AG04449 (cell line): ENCODE measurements at regions not wholly inside any gene's neighbourhood (a gene's known extent, or its start where the extent isn't known, plus 50 kb on each side); places are given as distances from the start of the nearest gene placed in this dataset.

ENCODE experiments used
- CTCF ChIA-PET: fragments of 350-600 bp; formaldehyde crosslinking; extraction: SDS; loops from one replicate; lab custom pipeline; 2021; ENCODE audit warnings: antibody characterized with exemption; lab: Yijun Ruan, JAX
- POLR2A ChIA-PET: fragments of 400-600, 350-600 bp; formaldehyde crosslinking; extraction: SDS; loops from one replicate; lab custom pipeline; 2020; ENCODE audit warnings: antibody characterized with exemption, inconsistent platforms; lab: Yijun Ruan, JAX
- DNase-seq: peaks from one replicate; pipeline ENCODE4 v3.0.0-alpha.2; 2010; ENCODE audit warnings: low read depth, low spot score
- H3K4me3 ChIP-seq: 2 replicates; pipeline ENCODE4 v1.5.1; 2011; ENCODE audit warnings: low read depth, mild to moderate bottlenecking, control low read depth, low read length
- TF ChIP-seq, protein P1 (sequence below): IDR thresholded peaks from one replicate; pipeline ENCODE4 v1.5.1; 2011; ENCODE audit warnings: mild to moderate bottlenecking, moderate library complexity, low read length, control low read depth, inconsistent platforms; ENCODE audit not compliant: insufficient read depth; ENCODE audit errors: missing control alignments

DNA sequence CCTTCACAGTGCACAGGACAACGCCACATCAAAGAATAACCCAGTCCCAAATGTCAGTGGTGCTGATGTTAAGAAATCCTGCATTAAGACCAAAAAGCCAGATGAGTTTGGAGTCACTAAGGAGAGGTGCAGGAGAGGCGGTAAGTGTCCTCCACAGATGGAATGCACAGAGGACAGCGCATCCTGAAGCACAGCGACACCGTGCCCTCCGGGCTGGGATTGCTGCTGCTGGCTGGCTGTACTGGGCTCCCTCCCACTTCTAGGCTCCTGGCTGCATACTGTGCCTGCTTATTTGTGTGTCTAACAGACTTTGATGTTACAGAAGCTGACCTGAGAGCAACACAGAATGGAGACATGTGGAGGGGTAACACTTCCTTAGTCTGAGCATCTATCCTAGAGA is 325.6 kb upstream of the BOD1L1 start:
- CTCF ChIA-PET = interaction anchor here (1.7 kb wide), 1 partner anchor 12 kb away, joined by 6 read pairs; no protein-coding TSS in a partner anchor
- H3K4me3 ChIP-seq = no peak overlapping the region
- no peak for DNase-seq

DNA sequence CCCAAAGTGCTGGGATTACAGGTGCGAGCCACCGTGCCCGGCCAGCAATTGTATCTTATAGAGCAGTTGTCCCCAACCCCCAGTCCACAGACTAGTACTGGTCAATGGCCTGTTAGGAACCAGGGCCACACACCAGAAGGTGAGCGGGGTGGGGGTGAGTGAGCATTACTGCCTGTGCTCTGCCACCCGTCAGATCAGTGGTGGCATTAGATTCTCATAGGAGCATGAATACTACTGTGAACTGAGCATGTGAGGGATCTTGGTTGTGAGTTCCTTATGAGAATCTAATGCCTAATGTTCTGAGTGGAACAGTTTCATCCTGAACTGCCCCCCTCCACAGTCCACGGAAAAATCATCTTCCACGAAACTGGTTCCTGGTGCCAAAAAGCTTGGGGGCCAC is 328.0 kb upstream of the BOD1L1 start:
- TF ChIP-seq, protein P1, sequence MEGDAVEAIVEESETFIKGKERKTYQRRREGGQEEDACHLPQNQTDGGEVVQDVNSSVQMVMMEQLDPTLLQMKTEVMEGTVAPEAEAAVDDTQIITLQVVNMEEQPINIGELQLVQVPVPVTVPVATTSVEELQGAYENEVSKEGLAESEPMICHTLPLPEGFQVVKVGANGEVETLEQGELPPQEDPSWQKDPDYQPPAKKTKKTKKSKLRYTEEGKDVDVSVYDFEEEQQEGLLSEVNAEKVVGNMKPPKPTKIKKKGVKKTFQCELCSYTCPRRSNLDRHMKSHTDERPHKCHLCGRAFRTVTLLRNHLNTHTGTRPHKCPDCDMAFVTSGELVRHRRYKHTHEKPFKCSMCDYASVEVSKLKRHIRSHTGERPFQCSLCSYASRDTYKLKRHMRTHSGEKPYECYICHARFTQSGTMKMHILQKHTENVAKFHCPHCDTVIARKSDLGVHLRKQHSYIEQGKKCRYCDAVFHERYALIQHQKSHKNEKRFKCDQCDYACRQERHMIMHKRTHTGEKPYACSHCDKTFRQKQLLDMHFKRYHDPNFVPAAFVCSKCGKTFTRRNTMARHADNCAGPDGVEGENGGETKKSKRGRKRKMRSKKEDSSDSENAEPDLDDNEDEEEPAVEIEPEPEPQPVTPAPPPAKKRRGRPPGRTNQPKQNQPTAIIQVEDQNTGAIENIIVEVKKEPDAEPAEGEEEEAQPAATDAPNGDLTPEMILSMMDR = no peak
- no peak for DNase-seq
- ChIA-PET CTCF (no interaction called here), POLR2A (no interaction called here)
- no peak overlapping the region for H3K4me3 ChIP-seq

More for the DNA sequence above, 325.6 kb upstream of the BOD1L1 start:
- TF ChIP-seq, protein P1 = no peak
- POLR2A ChIA-PET = interaction anchor here (0.6 kb wide), 1 partner anchor 297 kb away, joined by 3 read pairs; no protein-coding TSS in a partner anchor

DNA sequence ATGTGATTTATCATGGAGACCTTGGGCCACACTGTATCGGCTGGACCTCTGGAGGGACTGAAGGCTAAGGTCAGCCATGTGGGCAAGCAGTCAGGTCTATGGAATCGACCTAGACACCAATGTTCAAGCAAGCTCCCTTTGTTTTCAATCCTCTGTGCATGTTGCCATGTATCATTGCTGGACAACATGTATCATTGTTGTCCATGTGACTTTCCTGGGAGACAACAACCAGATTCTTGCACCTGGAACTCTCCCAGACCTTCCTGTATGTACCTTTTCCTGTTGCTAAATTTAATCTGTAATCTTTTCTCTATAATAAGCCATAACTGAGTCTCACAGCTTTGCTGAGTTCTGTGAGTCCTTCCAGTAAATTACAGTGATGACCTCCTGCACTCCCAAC is 329.4 kb upstream of the BOD1L1 start:
- CTCF ChIA-PET = interaction anchor here (0.7 kb wide), 1 partner anchor 302 kb away, joined by 3 read pairs; no protein-coding TSS in a partner anchor
- POLR2A ChIA-PET = no interaction called here
- TF ChIP-seq, protein P1 = no peak
- no peak overlapping the region for H3K4me3 ChIP-seq
- DNase-seq = no peak

DNA sequence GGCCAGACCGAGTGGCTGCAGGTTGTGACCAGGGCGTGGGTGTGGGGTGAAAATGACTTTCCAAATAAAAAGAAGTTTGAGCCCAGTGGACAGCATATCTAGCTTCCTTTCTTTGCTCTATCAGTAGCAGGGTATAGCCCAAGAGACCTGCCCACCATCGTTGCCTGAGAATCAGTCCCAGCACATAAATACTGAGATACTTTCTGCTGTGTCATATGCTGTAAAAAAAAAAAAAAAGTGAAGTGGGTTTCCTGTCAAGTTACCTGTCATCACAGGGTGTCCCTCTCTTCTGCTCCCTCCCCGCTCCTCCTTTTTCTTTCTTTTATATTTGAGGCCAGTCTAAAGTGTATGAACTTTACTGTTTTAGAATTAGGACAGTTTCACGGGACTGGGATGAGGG is 330.3 kb upstream of the BOD1L1 start:
- TF ChIP-seq, protein P1 = no peak
- CTCF ChIA-PET = interaction anchor here (0.7 kb wide), 1 partner anchor 303 kb away, joined by 3 read pairs; no protein-coding TSS in a partner anchor
- DNase-seq = no peak
- POLR2A ChIA-PET = no interaction called here
- H3K4me3 ChIP-seq = no peak overlapping the region

DNA sequence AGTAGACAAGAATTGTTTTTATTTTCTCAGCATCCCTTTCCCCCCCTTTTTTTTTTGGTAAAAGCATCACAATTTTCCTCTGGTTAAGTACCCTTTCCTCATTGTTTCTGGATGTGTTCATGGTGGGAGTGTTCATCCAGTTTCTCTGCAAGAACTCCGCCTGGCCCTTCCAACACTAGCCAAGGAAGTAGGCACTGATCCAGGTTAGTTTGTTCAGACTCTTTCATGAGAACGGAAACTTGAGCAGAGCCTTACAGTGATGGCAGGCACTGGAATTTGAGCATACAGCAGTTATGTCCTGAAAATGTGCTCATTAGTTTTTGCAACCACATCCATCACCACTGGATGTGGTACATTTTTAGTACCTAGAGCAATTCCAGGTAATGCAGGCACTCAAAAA is 336.1 kb upstream of the BOD1L1 start:
- no peak overlapping the region for H3K4me3 ChIP-seq
- DNase-seq = no peak
- ChIA-PET POLR2A (no interaction called here), CTCF (no interaction called here)
- TF ChIP-seq, protein P1 = no peak

DNA sequence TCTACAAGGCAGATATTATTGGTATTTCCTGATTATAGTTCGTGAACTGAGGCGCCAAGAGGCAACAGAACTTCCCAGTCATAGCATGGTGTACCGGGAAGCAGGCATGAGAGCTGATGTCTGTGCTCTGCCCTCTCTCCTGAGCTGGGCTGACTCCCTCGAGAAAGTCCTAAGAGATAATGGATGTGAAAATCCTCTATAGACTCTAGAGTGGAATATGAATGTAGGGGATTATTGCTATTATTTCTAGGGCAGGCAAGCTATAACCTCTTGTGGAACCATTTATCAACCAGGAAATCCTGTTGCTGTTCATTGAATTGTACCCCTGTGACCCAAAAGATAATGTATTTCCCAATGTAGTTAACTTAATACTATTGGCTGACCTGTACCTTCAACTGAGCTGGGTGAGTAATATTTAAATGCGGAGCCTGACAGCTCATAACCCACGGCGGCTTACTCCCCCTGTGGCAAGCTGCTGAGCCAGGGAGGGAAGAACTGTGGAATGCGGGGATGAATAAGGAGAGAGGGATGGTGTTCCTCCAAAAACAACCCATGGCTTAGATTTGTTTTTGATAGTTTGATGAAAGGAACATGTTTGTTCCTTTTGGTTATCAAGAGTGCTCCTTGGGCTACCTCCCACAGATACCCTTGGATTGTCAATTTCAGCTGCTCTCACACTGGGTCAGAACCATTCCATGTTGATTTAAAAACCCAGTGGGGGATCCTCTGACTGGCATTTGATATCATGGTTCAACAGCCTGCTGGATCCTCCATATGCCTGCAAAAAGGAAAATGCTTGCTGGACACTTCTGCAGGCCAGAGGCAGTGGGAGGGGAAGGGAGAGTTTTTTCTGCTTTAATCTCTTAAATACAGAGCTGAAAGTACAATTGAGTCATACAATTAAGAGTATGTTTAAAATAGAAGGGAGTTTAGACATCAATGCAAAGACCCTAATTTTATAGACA is 339.0 kb upstream of the BOD1L1 start:
- no peak for DNase-seq

More for the DNA sequence above, 339.0 kb upstream of the BOD1L1 start:
- ChIA-PET CTCF (interaction anchor here (0.7 to 5.0 kb wide), 6 partner anchors 11 to 311 kb away, joined by 3 to 28 read pairs (median 4); no protein-coding TSS in a partner anchor), POLR2A (interaction anchor here (0.9 to 1.4 kb wide), 6 partner anchors 14 to 1035 kb away, joined by 3 to 12 read pairs (median 4); no protein-coding TSS in a partner anchor)
- H3K4me3 ChIP-seq = no peak overlapping the region
- TF ChIP-seq, protein P1 = no peak
